Ishikawa (cell line): ENCODE measurements at regions not wholly inside any gene's neighbourhood (a gene's known extent, or its start where the extent isn't known, plus 50 kb on each side); places are given as distances from the start of the nearest gene placed in this dataset.

Source experiments
- CEBPB ChIP-seq: IDR thresholded peaks from 2 replicates; pipeline ENCODE4 v1.6.1; 2012
- CREB1 ChIP-seq: IDR thresholded peaks from 2 replicates; pipeline ENCODE4 v1.6.1; 2012; ENCODE audit warnings: low read depth
- EGR1 ChIP-seq: IDR thresholded peaks from 2 replicates; pipeline ENCODE4 v1.6.1; 2012
- EP300 ChIP-seq: IDR thresholded peaks from 2 replicates; pipeline ENCODE4 v1.6.1; 2012; ENCODE audit warnings: borderline replicate concordance
- FOXM1 ChIP-seq: IDR thresholded peaks from 2 replicates; pipeline ENCODE4 v1.6.1; 2012; ENCODE audit warnings: low read depth, borderline replicate concordance
- MAX ChIP-seq: IDR thresholded peaks from 2 replicates; pipeline ENCODE4 v1.6.1; 2012
- NFIC ChIP-seq: IDR thresholded peaks from 2 replicates; pipeline ENCODE4 v1.6.1; 2012
- RAD21 ChIP-seq: IDR thresholded peaks from 2 replicates; pipeline ENCODE4 v1.6.1; 2012; ENCODE audit warnings: low read depth
- REST ChIP-seq: IDR thresholded peaks from 2 replicates; pipeline ENCODE4 v1.6.1; 2012; ENCODE audit warnings: low read depth, mild to moderate bottlenecking
- TAF1 ChIP-seq: IDR thresholded peaks from 2 replicates; pipeline ENCODE4 v1.6.1; 2012; ENCODE audit warnings: low read depth, mild to moderate bottlenecking
- TCF12 ChIP-seq: IDR thresholded peaks from 2 replicates; pipeline ENCODE4 v1.6.1; 2012; ENCODE audit warnings: low read depth
- TEAD4 ChIP-seq: IDR thresholded peaks from 2 replicates; pipeline ENCODE4 v1.6.1; 2012
- USF1 ChIP-seq: IDR thresholded peaks from 2 replicates; pipeline ENCODE4 v1.6.1; 2012
- YY1 ChIP-seq: IDR thresholded peaks from 2 replicates; pipeline ENCODE4 v1.6.1; 2012; ENCODE audit warnings: low read depth
- ZBTB7A ChIP-seq: IDR thresholded peaks from 2 replicates; pipeline ENCODE4 v1.6.1; 2012; ENCODE audit warnings: low read depth

GRCh38 chr5:96499753-96500345 is 66.8 kb upstream of the PCSK1 start:
- TF ChIP-seq TAF1 (no peak), MAX (no peak), RAD21 (no peak), EGR1 (no peak), YY1 (no peak), FOXM1 (no peak), TEAD4 (no peak), TCF12 (no peak), CEBPB (no peak), REST (no peak), NFIC (no peak), EP300 (no peak)

- TF ChIP-seq REST (no peak), RAD21 (no peak), TEAD4 (no peak), NFIC (no peak), TCF12 (no peak)
Observed at GRCh38 chr5:96501991-96502646, 69.1 kb upstream of the PCSK1 start.

GRCh38 chr5:96503501-96504236 is 70.6 kb upstream of the PCSK1 start:
- TF ChIP-seq TAF1 = no peak
- no peak for TF ChIP-seq ZBTB7A
- no peak for TF ChIP-seq RAD21
- TF ChIP-seq EP300 = no peak
- TF ChIP-seq USF1 = no peak
- TF ChIP-seq YY1 = no peak
- no peak for TF ChIP-seq CEBPB

- TF ChIP-seq TAF1 = no peak
- no peak for TF ChIP-seq CREB1
- no peak for TF ChIP-seq USF1
Observed at GRCh38 chr5:96506376-96506775, 73.3 kb upstream of the PCSK1 start.

- TF ChIP-seq ZBTB7A (no peak), FOXM1 (no peak), EGR1 (no peak), EP300 (no peak)
Observed at GRCh38 chr5:96506866-96507527, 73.9 kb upstream of the PCSK1 start.

- no peak for TF ChIP-seq TAF1
- TF ChIP-seq TCF12 = no peak
- TF ChIP-seq CEBPB = no peak
- no peak for TF ChIP-seq CREB1
- TF ChIP-seq RAD21 = no peak
- TF ChIP-seq NFIC = no peak
- no peak for TF ChIP-seq EP300
- TF ChIP-seq TEAD4 = no peak
- TF ChIP-seq FOXM1 = no peak
- no peak for TF ChIP-seq MAX
- no peak for TF ChIP-seq REST
- TF ChIP-seq YY1 = no peak
- TF ChIP-seq EGR1 = no peak
- TF ChIP-seq ZBTB7A = no peak
- TF ChIP-seq USF1 = no peak
Observed at GRCh38 chr5:96509316-96509715, 76.3 kb upstream of the PCSK1 start.
